T-helper 17 cell (primary cell): ENCODE measurements at regions not wholly inside any gene's neighbourhood (a gene's known extent, or its start where the extent isn't known, plus 50 kb on each side); places are given as distances from the start of the nearest gene placed in this dataset.
A peak's percentile ranks its signal among the peaks of the same experiment; 100 is the strongest.

Experiments
- ATAC-seq: fragments of 150-1000 bp; cut with Tn5 transposase; 2 replicates; pipeline ENCODE4 v1.10.0; 2021; ENCODE audit warnings: mild to moderate bottlenecking, moderate library complexity
- DNase-seq, 3 donors: peaks; one replicate each; pipeline versions ENCODE4 v3.0.0 to v3.0.0-alpha.2; 2020 to 2021
- H3K9me3 ChIP-seq: one replicate; pipeline ENCODE4 v1.7.0; 2013; ENCODE audit warnings: low read length, mild to moderate bottlenecking; ENCODE audit not compliant: control insufficient read depth, poor library complexity, severe bottlenecking
- H3K27ac Mint-ChIP-seq: one replicate; pipeline ENCODE4 v1.8.0; 2022; ENCODE audit warnings: mild to moderate bottlenecking, moderate library complexity, mixed read lengths
- H3K27me3 Mint-ChIP-seq: one replicate; pipeline ENCODE4 v1.8.0; 2022; ENCODE audit warnings: mixed read lengths
- H3K36me3 Mint-ChIP-seq: one replicate; pipeline ENCODE4 v1.8.0; 2022; ENCODE audit warnings: low read depth, mixed read lengths
- H3K4me1 Mint-ChIP-seq: one replicate; pipeline ENCODE4 v1.8.0; 2022; ENCODE audit warnings: mild to moderate bottlenecking, mixed read lengths
- H3K4me3 Mint-ChIP-seq: one replicate; pipeline ENCODE4 v1.8.0; 2022; ENCODE audit warnings: mild to moderate bottlenecking, moderate library complexity, mixed read lengths

DNA sequence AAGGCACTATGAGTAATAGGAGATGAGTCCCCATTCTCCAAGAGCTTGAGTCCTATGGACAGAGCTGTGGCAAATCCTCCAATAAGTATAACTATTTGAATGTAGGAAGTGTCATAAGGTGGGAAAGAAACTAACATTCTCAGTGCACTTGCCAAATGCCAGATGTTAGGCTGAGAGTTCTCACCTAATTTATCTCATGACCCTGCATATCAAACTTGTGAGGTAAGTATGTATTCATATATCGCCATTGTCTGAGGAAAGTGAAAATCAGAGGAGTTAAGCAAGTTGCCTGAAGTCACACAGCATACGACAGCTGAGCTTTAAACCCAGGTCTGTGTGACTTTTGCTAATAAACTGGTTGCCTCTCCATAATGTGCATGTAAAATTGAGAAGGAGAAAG is 169.5 kb downstream of the TTC32 start:
- ATAC-seq (no peak), DNase-seq (no peak)
- peaks cover 34% of the 10 kb centered on the region for H3K27me3 Mint-ChIP-seq
- no peak overlapping the region for H3K27ac Mint-ChIP-seq
- H3K4me1 Mint-ChIP-seq: no peaks in the 10 kb centered on the region
- no peak overlapping the region for H3K4me3 Mint-ChIP-seq
- no peaks in the 10 kb centered on the region for H3K9me3 ChIP-seq
- H3K36me3 Mint-ChIP-seq: peaks cover 2% of the 10 kb centered on the region

DNA sequence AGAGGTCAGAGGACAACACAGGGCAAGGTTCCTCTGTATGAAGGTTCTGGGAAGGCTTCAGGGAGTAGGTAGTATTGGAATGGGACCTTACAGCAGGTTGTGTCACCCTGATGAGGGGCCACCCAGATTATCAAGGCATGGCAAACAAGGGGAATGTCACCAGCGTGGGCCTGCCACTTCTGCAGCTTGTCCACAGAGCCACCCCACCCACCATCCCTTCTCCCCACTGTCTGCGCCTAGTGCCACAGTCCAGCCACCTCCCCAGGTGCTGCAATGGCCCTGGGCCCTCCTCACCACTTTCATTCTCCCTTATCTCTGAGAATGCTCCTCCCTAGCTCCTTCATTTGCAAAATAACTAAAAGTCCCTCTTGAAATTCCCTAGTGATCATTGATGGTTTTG is 170.3 kb downstream of the TTC32 start:
- no peaks in the 10 kb centered on the region for H3K4me1 Mint-ChIP-seq
- peaks cover 32% of the 10 kb centered on the region for H3K27me3 Mint-ChIP-seq
- no peak for ATAC-seq
- H3K9me3 ChIP-seq: no peaks in the 10 kb centered on the region
- H3K27ac Mint-ChIP-seq: no peak overlapping the region
- H3K36me3 Mint-ChIP-seq: peaks cover 2% of the 10 kb centered on the region
- H3K4me3 Mint-ChIP-seq: no peak overlapping the region
- no peak for DNase-seq

DNA sequence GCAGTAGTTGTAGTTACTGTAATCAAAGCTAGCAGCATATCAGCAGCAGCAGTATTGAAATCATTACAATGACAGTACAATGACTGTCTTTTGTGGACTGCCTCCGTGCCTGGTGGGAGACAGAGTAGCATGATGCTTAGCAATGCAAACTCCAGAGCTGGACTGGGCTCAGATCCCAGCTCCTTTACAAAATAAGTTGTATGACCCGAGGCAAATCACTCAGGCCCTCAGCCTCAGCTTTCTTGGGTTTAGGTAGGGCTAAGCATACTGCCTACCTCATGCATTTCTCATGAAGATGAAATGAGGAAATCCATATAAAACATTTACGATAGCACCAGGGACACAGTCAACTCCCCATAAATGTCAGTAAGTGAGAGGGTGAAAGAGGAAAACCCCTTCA is 170.7 kb downstream of the TTC32 start:
- DNase-seq: no peak
- H3K4me3 Mint-ChIP-seq: no peak overlapping the region
- no peak for ATAC-seq
- H3K27me3 Mint-ChIP-seq: peaks cover 32% of the 10 kb centered on the region
- H3K9me3 ChIP-seq: no peaks in the 10 kb centered on the region
- peaks cover 2% of the 10 kb centered on the region for H3K36me3 Mint-ChIP-seq
- no peaks in the 10 kb centered on the region for H3K4me1 Mint-ChIP-seq
- no peak overlapping the region for H3K27ac Mint-ChIP-seq

DNA sequence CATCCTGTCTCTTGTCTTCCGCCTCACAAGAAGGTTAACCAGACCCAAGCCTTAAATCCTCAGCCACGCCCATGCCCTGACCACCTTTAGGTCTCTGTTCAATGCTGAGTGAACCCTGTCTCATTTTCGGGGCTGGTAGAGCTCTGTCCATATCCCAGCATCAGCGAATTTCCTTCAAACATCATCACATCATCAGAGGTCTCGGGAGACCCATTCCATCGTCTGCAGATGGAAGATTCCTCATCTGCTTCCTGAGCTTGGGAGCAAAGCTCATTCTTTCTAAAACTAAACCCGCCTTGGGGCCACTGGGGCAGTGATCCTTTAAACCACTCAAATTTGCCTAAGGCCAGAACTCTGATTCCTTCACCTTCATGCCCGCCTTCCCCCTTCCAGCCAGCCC is 173.7 kb downstream of the TTC32 start:
- ATAC-seq: no peak

DNA sequence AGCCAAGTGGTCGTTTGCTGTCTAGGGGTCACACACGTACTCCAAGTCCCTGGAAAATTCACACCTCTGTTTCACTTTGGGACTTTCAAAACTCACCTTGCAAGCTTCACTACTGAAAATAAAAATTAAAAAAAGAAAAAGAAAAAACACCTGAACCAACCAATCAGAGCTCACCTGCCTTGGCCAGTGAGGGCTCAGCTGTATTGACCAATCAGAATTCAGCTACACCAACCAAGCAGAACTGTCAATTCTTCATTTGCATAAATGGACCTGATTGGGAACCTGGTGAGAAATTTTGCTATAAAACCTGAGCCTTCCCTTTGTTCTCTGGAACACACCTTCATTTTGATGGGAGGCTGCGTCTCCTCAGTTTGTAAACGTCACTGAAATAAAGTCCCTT is 176.4 kb downstream of the TTC32 start:
- Mint-ChIP-seq H3K4me3 (no peak overlapping the region), H3K27ac (no peak overlapping the region)
- ATAC-seq: no peak

More for the DNA sequence above, 173.7 kb downstream of the TTC32 start:
- Mint-ChIP-seq H3K27ac (no peak overlapping the region), H3K27me3 (peaks cover 26% of the 10 kb centered on the region), H3K36me3 (peaks cover 2% of the 10 kb centered on the region), H3K4me1 (peaks cover 3% of the 10 kb centered on the region), H3K4me3 (no peak overlapping the region)
- H3K9me3 ChIP-seq: no peaks in the 10 kb centered on the region
- no peak for DNase-seq

DNA sequence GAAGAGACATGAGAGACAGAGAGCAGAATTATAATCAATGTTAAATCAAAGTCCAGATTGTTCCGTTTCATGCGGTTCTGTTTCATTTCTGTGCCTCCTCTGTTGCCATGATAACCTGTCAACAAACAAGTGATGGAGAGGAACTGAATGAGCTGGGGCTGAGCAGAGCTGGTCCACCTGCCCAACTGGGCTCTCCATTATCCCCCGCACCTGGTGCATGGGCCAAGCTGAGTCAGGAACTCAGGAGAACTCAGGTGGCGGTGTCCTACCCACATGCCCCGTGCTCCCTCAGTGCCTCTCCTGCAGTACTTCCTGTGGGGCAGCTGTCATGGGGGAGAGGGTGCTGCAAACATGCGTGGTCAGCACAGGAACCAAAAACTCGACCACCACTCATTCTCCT is 178.8 kb downstream of the TTC32 start:
- no peak overlapping the region for H3K4me3 Mint-ChIP-seq
- peaks cover 3% of the 10 kb centered on the region for H3K4me1 Mint-ChIP-seq
- peaks cover 9% of the 10 kb centered on the region for H3K27me3 Mint-ChIP-seq
- H3K36me3 Mint-ChIP-seq: no peaks in the 10 kb centered on the region
- DNase-seq (no peak), ATAC-seq (no peak)
- H3K9me3 ChIP-seq: no peaks in the 10 kb centered on the region
- no peak overlapping the region for H3K27ac Mint-ChIP-seq

More for the DNA sequence above, 176.4 kb downstream of the TTC32 start:
- no peaks in the 10 kb centered on the region for H3K9me3 ChIP-seq
- peaks cover 3% of the 10 kb centered on the region for H3K4me1 Mint-ChIP-seq
- H3K36me3 Mint-ChIP-seq: no peaks in the 10 kb centered on the region
- DNase-seq: no peak
- peaks cover 16% of the 10 kb centered on the region for H3K27me3 Mint-ChIP-seq

DNA sequence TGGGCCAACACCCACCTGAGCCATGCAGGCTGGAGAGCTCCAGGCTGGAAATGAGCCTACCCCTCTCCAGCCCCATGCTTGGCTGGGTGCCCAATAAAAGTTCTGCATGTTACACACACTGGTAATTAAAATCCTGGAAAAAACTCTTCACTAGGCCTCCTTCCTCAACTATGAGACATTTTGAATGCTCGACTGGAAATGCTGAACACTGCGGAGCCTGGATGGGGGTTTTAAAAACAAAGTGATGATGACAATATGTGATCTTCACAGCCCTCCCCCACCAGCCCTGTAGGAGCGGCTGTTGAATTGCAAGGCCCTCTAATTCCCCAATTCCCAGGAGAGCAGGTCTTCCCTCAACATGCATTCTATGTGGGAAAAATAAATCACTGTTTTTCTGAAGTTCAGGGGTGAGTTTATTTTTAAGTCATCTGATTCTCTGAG is 179.2 kb downstream of the TTC32 start:
- peaks cover 9% of the 10 kb centered on the region for H3K27me3 Mint-ChIP-seq
- H3K9me3 ChIP-seq: no peaks in the 10 kb centered on the region
- DNase-seq (no peak), ATAC-seq (no peak)
- H3K4me1 Mint-ChIP-seq: peaks cover 3% of the 10 kb centered on the region
- no peaks in the 10 kb centered on the region for H3K36me3 Mint-ChIP-seq
- H3K27ac Mint-ChIP-seq: no peak overlapping the region
- H3K4me3 Mint-ChIP-seq: no peak overlapping the region

DNA sequence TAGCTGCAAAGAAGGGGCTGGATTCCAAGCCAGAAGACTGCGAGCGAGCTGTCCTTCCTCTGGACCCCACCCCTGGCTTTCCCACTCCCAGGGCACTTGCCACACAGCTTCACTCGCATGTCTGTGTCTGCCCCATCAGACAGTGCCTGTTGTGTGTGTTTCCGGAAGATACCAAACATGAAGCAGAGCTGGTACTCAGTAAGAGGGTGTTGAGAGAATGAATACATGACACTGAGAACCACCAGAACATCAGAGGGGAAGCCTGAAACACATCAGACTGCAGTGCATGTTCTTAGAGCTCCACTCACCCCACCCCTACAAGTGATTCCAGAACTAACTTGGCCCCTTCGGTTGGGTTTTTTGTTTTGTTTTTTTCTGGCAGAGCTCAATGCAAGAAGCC is 181.5 kb downstream of the TTC32 start:
- Mint-ChIP-seq H3K27me3 (peaks cover 18% of the 10 kb centered on the region), H3K27ac (no peak overlapping the region), H3K4me1 (peaks cover 3% of the 10 kb centered on the region), H3K4me3 (no peak overlapping the region), H3K36me3 (no peaks in the 10 kb centered on the region)
- no peaks in the 10 kb centered on the region for H3K9me3 ChIP-seq
- ATAC-seq: no peak
- DNase-seq: no peak

DNA sequence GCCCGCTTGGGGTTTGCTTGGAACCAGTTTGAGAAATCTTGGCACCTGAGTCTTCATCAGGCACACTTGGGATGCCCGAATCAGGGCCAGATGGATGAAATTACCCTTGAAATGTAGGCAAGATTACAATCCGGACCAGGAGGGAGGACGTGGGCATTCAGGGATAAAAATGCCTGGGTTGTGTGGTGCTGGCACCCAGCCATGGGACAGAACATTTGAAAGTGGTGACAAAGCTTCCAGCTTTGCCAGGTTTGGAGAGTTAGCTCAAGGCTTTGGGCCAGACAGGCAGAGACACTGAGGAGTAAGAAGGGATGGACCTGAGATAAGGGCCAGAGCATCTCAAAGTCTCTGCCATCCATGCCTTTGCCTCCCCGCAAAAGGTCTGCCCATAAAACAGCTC is 182.2 kb downstream of the TTC32 start:
- Mint-ChIP-seq H3K4me1 (peaks cover 3% of the 10 kb centered on the region), H3K27me3 (peaks cover 18% of the 10 kb centered on the region), H3K36me3 (no peaks in the 10 kb centered on the region), H3K27ac (no peak overlapping the region), H3K4me3 (no peak overlapping the region)
- no peak for DNase-seq
- ATAC-seq: no peak
- no peaks in the 10 kb centered on the region for H3K9me3 ChIP-seq

DNA sequence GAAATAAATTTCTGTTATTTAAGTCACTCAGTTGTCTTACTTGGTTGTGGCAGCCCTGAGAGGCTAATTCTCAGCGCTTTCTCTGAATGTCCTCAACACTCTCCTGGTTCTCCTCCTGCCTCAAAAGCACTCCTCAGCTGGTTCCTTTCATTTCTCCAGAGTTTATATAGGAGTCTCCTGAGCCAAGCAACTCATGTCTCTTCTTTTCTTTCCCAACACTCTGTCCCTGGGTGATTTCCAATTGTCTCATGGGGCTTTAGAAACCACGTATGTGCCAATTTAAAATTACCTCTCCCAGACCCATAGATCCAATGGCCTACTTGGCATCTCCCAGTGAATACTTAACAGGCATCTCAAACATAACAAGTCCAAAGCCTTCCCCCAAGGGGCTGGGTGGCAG is 184.3 kb downstream of the TTC32 start:
- Mint-ChIP-seq H3K4me3 (no peak overlapping the region), H3K36me3 (no peaks in the 10 kb centered on the region), H3K4me1 (no peaks in the 10 kb centered on the region), H3K27ac (no peak overlapping the region), H3K27me3 (peaks cover 18% of the 10 kb centered on the region)
- no peaks in the 10 kb centered on the region for H3K9me3 ChIP-seq
- no peak for ATAC-seq
- DNase-seq: no peak

DNA sequence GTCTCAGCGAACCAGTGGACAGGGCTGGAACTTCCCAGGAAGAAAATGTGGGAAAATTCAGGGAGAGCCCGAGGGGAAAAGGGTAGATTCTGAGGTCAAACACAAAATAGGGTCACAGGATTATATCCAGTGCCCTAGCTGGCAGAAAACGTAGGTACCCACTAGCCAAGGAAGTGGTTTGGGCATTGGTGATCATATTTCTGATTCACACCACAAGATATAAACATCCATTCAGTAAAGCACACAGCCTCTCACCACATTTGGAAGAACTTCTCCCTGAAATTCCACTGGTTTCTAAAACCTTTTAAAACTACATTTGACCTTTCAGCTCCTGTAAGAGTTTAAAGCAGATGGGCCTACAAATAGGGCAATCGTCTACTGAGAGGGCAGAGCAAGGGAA is 186.9 kb downstream of the TTC32 start:
- Mint-ChIP-seq H3K4me1 (no peaks in the 10 kb centered on the region), H3K27ac (no peak overlapping the region), H3K4me3 (no peak overlapping the region), H3K36me3 (no peaks in the 10 kb centered on the region), H3K27me3 (peaks cover 18% of the 10 kb centered on the region)
- ATAC-seq (no peak), DNase-seq (no peak)
- H3K9me3 ChIP-seq: no peaks in the 10 kb centered on the region

DNA sequence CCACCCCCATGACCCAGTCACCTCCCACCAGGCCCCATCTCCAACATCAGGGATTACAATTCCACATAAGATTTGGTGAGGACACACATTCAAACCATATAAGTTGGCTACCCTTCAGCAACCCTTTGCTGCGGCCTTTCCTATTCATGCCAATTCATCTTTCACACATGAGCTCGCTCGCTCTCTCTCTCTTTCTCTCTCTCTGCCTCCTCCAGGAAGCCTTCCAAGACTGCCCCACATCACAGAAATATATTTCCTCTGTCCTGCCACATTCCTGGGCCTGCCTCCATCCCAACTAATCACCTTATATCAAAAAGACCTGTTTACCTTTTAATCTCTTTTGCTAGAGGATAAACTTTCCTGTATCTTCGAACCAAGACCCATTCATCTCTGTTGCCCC is 188.9 kb downstream of the TTC32 start:
- Mint-ChIP-seq H3K4me1 (no peaks in the 10 kb centered on the region), H3K4me3 (no peak overlapping the region), H3K27me3 (peaks cover 12% of the 10 kb centered on the region), H3K27ac (no peak overlapping the region), H3K36me3 (no peaks in the 10 kb centered on the region)
- no peak for DNase-seq
- H3K9me3 ChIP-seq: no peaks in the 10 kb centered on the region
- no peak for ATAC-seq

DNA sequence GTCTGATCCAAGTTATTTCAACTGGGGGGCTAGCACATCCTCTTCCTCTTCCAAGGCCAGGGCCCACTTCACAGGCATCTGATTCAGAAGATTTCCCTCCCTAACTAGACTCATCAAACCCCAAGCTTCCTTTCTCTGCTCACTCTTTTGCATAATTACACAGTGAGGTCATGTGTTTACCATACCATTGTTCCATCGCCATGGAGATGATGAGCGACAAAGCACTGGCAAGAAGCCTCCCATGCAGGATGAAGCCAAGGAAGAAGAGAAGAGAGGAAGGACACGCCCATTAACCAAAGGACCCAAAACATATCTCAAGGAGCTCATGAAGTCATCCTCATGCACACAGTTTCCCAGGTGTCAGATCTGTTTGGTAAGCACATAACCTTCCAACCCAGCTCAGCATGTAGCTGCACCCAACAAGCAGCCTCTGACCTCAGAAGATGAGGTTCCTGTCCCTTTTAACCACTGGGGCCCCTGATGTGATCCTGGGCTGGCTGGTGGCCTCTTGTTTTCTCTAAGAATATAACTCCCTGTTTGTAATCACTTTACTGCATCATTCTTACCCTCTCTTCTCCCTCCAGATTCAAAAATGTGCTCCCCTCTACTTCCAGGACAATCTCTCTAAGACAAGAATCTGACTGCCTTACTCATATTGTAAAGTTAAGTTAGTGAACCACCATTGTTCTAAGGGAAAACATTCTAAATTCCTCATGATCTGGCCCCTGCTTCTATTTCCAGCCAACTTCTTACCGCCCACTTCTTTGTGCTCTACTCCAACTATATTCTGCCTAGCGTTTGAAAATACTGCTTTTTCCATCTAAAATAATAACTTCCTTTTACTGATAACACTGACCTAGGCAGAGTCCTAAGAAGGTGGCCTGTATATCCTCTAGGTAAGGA is 190.1 kb downstream of the TTC32 start:
- DNase-seq (no peak), ATAC-seq (peak; percentile 75)

DNA sequence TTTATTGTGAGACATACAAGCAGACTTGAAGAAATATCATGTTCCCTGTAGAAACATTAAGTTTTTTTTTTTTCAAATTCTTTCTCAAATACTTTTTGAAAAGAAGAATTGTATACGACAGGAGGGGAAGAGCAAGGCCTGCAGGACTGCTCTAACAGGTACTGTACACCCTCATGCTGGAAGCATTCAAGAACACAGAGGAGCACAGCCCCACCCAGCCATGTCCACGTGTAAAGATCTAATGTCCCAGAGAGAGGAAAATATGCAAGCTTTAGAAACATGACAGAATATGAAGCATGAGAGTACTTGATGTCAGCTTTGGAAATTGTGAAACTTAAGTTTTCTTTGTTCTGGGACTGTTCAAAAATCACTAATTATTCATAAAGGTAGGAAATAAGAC is 191.6 kb downstream of the TTC32 start:
- no peak overlapping the region for H3K4me3 Mint-ChIP-seq
- H3K27me3 Mint-ChIP-seq: peaks cover 9% of the 10 kb centered on the region
- H3K4me1 Mint-ChIP-seq: no peaks in the 10 kb centered on the region
- no peak overlapping the region for H3K27ac Mint-ChIP-seq
- H3K9me3 ChIP-seq: no peaks in the 10 kb centered on the region
- H3K36me3 Mint-ChIP-seq: no peaks in the 10 kb centered on the region
- ATAC-seq (no peak), DNase-seq (no peak)

More for the DNA sequence above, 190.1 kb downstream of the TTC32 start:
- no peaks in the 10 kb centered on the region for H3K9me3 ChIP-seq
- Mint-ChIP-seq H3K4me1 (no peaks in the 10 kb centered on the region), H3K4me3 (no peak overlapping the region), H3K36me3 (no peaks in the 10 kb centered on the region), H3K27ac (no peak overlapping the region), H3K27me3 (peaks cover 15% of the 10 kb centered on the region)
